AG04450 (cell line): ENCODE measurements at regions not wholly inside any gene's neighbourhood (a gene's known extent, or its start where the extent isn't known, plus 50 kb on each side); places are given as distances from the start of the nearest gene placed in this dataset.
"Not testable (repeated sequence)": the region's sequence is repeated elsewhere in the genome, so short reads cannot be mapped to it uniquely, and the experiment has no call there.

Experiments used
- CTCF ChIA-PET: fragments of 300-600, 350-600 bp; formaldehyde crosslinking; extraction: SDS; loops from one replicate; lab custom pipeline; 2022; ENCODE audit warnings: antibody characterized with exemption, inconsistent platforms; lab: Charles Lee
- POLR2A ChIA-PET: fragments of 350-600 bp; formaldehyde crosslinking; extraction: SDS; loops from one replicate; lab custom pipeline; 2021; ENCODE audit warnings: antibody characterized with exemption, inconsistent platforms; lab: Yijun Ruan, JAX
- DNase-seq: peaks from one replicate; pipeline ENCODE4 v3.0.0-alpha.2; 2011; ENCODE audit warnings: low read depth, low spot score
- H3K27ac ChIP-seq: one replicate; pipeline ENCODE4 v1.5.1; 2012; ENCODE audit warnings: low read depth, low read length, control low read depth
- H3K27me3 ChIP-seq: one replicate; pipeline ENCODE4 v1.6.0; 2012; ENCODE audit warnings: low read length; ENCODE audit not compliant: control insufficient read depth, insufficient read depth
- H3K4me3 ChIP-seq: 2 replicates; pipeline ENCODE4 v1.5.1; 2011; ENCODE audit warnings: mild to moderate bottlenecking, low read depth, low read length, control low read depth
- H3K9me3 ChIP-seq: 2 replicates; pipeline ENCODE4 v1.5.1; 2012; ENCODE audit warnings: low read length; ENCODE audit not compliant: control insufficient read depth, insufficient read depth
- TF ChIP-seq, protein P1 (sequence below): IDR thresholded peaks from 2 replicates; pipeline ENCODE4 v1.5.1; 2011; ENCODE audit warnings: low read depth, low read length, control low read depth, inconsistent platforms

DNA sequence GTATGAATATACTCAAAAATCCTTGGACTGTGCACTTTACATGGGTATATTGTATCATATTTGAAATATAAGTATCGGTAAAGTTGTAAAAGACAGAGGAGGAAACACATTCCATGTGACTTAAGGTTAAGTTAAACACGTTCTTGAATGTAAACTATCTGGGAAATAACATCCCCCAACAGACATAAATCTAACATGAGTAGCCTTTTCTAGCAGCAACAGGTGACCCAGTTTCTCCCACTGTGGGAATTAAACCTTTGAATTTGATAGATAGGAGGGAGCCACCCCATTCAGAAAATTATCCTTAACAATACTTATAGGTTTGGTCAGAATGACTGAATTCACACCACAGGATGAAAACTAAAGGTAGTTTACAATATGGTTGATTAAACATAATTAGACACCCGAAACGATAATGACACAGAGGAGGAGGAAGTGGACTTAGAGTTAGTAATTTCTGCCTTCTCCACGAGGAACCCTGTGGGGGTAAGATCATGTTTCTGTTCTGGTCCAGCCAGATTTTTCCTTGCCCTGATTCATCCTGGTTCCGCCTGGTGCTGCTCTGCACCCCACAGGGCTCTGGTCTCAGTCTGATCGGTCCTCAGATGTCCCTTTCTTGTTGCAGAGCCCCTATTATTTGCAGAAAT lies 84.6 kb upstream of the DNAH5 start:
- ChIA-PET CTCF (no interaction called here), POLR2A (no interaction called here)
- no peak overlapping the region for H3K27ac ChIP-seq
- no peak for DNase-seq
- H3K9me3 ChIP-seq: peaks cover 4% of the 10 kb centered on the region; the same call in 1 of the 2 replicates
- H3K27me3 ChIP-seq: no peaks in the 10 kb centered on the region
- TF ChIP-seq, protein P1, sequence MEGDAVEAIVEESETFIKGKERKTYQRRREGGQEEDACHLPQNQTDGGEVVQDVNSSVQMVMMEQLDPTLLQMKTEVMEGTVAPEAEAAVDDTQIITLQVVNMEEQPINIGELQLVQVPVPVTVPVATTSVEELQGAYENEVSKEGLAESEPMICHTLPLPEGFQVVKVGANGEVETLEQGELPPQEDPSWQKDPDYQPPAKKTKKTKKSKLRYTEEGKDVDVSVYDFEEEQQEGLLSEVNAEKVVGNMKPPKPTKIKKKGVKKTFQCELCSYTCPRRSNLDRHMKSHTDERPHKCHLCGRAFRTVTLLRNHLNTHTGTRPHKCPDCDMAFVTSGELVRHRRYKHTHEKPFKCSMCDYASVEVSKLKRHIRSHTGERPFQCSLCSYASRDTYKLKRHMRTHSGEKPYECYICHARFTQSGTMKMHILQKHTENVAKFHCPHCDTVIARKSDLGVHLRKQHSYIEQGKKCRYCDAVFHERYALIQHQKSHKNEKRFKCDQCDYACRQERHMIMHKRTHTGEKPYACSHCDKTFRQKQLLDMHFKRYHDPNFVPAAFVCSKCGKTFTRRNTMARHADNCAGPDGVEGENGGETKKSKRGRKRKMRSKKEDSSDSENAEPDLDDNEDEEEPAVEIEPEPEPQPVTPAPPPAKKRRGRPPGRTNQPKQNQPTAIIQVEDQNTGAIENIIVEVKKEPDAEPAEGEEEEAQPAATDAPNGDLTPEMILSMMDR: no peak
- H3K4me3 ChIP-seq: no peak overlapping the region

DNA sequence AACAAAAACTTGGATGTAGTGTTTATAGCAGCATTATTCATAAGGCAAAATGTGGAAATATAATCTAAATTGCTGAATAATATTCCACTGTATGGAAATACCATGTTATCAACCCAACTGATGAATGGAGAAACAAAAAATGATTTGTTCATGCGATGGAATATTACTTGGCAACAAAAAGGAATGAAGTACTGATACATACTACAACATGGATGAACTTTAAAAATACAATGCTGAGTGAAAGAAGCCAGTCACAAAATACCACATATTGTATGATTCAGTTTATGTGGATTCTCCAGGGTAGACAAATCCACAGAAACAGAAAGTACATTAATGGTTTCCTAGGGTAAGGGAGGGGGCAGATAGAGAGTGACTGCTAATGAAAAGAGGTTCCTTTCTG lies 83.7 kb upstream of the DNAH5 start:
- H3K27me3 ChIP-seq: no peaks in the 10 kb centered on the region
- POLR2A ChIA-PET: no interaction called here
- CTCF ChIA-PET: no interaction called here
- DNase-seq: no peak
- no peak overlapping the region for H3K27ac ChIP-seq
- H3K4me3 ChIP-seq: no peak overlapping the region
- peaks cover 4% of the 10 kb centered on the region; the same call in 1 of the 2 replicates for H3K9me3 ChIP-seq
- TF ChIP-seq, protein P1: no peak

DNA sequence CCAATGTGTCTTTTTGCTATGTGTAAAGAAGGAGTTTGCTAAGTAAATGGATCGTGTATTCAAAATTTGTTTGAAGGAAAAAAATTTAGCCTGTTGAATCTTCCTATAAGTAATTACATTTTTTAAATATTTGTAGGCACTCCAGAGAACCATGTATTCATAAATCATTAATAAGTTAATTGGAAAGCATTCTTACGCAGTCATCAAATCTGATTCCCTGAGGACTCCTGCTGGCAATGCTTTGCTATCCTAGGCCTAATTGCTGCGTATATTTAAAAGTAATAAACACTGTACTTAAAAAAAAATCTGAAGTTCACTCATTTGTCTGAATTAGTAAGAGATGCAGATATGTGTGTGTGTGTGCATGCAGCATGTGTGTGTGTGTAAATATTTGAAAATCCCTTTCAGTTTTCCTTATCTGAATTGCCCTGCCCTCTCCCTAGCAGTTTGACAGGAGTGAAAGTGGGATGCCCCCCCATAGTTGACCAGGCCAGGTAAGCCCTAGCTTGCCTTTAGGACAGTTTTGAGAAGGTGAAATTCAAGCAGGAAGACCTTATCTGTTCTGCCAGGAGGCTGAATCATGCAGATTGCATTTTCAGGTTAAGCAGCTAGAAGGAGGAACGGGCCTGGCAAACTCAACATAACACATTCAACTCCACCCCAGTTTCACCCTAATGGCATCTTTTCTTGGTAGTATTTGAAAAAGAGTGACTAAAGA lies 81.2 kb upstream of the DNAH5 start:
- peaks cover 4% of the 10 kb centered on the region; the same call in 1 of the 2 replicates for H3K9me3 ChIP-seq
- POLR2A ChIA-PET: no interaction called here
- DNase-seq: no peak
- H3K27me3 ChIP-seq: no peaks in the 10 kb centered on the region
- H3K4me3 ChIP-seq: no peak overlapping the region
- CTCF ChIA-PET: no interaction called here
- no peak overlapping the region for H3K27ac ChIP-seq
- TF ChIP-seq, protein P1: no peak

DNA sequence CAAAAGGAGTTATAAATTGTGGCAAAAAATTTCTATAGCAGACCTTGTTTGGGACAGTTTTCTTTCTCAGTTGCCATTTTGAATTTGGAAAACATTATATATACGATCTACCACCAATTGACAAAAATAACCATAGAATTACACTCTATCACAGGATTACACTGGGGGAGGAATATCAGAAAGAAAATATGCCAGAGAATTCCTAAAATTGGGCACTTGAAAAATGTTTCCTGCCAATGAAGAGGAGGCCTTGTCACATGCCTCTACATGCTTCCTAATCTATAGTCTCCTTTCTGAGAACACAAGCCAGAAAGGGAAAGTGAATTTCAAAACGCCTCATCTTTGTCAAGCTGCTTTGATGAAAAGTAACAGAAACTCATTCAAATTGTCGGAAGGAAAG lies 78.5 kb upstream of the DNAH5 start:
- Histone ChIP-seq H3K27ac (no peak overlapping the region), H3K9me3 (no peaks in the 10 kb centered on the region), H3K27me3 (no peaks in the 10 kb centered on the region), H3K4me3 (no peak overlapping the region)
- TF ChIP-seq, protein P1: no peak
- no peak for DNase-seq
- POLR2A ChIA-PET: no interaction called here
- CTCF ChIA-PET: no interaction called here

DNA sequence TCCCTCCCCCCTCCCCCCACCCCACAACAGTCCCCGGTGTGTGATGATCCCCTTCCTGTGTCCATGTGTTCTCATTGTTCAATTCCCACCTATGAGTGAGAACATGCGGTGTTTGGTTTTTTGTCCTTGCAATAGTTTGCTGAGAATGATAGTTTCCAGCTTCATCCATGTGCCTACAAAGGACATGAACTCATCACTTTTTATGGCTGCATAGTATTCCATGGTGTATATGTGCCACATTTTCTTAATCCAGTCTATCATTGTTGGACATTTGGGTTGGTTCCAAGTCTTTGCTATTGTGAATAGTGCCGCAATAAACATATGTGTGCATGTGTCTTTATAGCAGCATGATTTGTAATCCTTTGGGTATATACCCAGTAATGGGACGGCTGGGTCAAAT lies 76.5 kb upstream of the DNAH5 start:
- CTCF ChIA-PET, H3K27me3 ChIP-seq, H3K9me3 ChIP-seq, DNase-seq, H3K4me3 ChIP-seq, H3K27ac ChIP-seq, POLR2A ChIA-PET: not testable (repeated sequence)
